ENCODE measurements at regions not wholly inside any gene's neighbourhood (a gene's known extent, or its start where the extent isn't known, plus 50 kb on each side); places are given as distances from the start of the nearest gene placed in this dataset.

- DNase-seq, result no peak
Measured at GRCh38 chr1:95370691-95371562, 136.9 kb downstream of the RWDD3 start.

GRCh38 chr1:95371666-95372282, 137.8 kb downstream of the RWDD3 start:
- DNase-seq, result no peak

- DNase-seq, result no peak
Measured at GRCh38 chr1:95375174-95375573, 141.2 kb downstream of the RWDD3 start.

- no peak for DNase-seq
Measured at GRCh38 chr1:95380909-95381308, 146.9 kb downstream of the RWDD3 start.

GRCh38 chr1:95382000-95382786, 148.2 kb downstream of the RWDD3 start:
- DNase-seq, result no peak

GRCh38 chr1:95383111-95383510, 149.1 kb downstream of the RWDD3 start:
- no peak for DNase-seq

- DNase-seq, result peak in 2 of 4 experiments; percentile 0 to 11
Measured at GRCh38 chr1:95384567-95384966, 150.6 kb downstream of the RWDD3 start.

GRCh38 chr1:95386371-95386770, 152.4 kb downstream of the RWDD3 start:
- no peak for DNase-seq

- no peak for DNase-seq
Measured at GRCh38 chr1:95386915-95387314, 152.9 kb downstream of the RWDD3 start.

- no peak for DNase-seq
Measured at GRCh38 chr1:95388031-95388430, 154.0 kb downstream of the RWDD3 start.

GRCh38 chr1:95393434-95393833, 159.4 kb downstream of the RWDD3 start:
- no peak for DNase-seq

- DNase-seq, result no peak
Measured at GRCh38 chr1:95396557-95396956, 162.5 kb downstream of the RWDD3 start.

- DNase-seq, result no peak
Measured at GRCh38 chr1:95402780-95403179, 168.8 kb downstream of the RWDD3 start.

GRCh38 chr1:95406279-95406678, 172.3 kb downstream of the RWDD3 start:
- no peak for DNase-seq

- no peak for DNase-seq
Measured at GRCh38 chr1:95407131-95407885, 173.3 kb downstream of the RWDD3 start.

- no peak for DNase-seq
Measured at GRCh38 chr1:95407886-95408291, 173.9 kb downstream of the RWDD3 start.

GRCh38 chr1:95408507-95409136, 174.6 kb downstream of the RWDD3 start:
- no peak for DNase-seq

- no peak for DNase-seq
Measured at GRCh38 chr1:95409276-95409675, 175.3 kb downstream of the RWDD3 start.

- no peak for DNase-seq
Measured at GRCh38 chr1:95409901-95410300, 175.9 kb downstream of the RWDD3 start.

- DNase-seq, result no peak
Measured at GRCh38 chr1:95415146-95415545, 181.1 kb downstream of the RWDD3 start.

- DNase-seq, result no peak
Measured at GRCh38 chr1:95426772-95427171, 192.8 kb downstream of the RWDD3 start.

- no peak for DNase-seq
Measured at GRCh38 chr1:95427525-95427924, 193.5 kb downstream of the RWDD3 start.
